K562 (cell line): ENCODE measurements at regions not wholly inside any gene's neighbourhood (a gene's known extent, or its start where the extent isn't known, plus 50 kb on each side); places are given as distances from the start of the nearest gene placed in this dataset.

Experiments used
- ATAC-seq: fragments of 200-7000 bp; cut with Tn5 transposase; 3 replicates; pipeline ENCODE4 v1.9.1; 2020; ENCODE audit warnings: moderate library complexity
- BruUV-seq: library from RNA; stranded (reverse); fragments of 400-500 nt; replicated peaks from 2 replicates; lab custom pipeline; 2021; lab: Mats Ljungman, UMichigan
- CTCF ChIA-PET: fragments of 300-600 bp; formaldehyde crosslinking; extraction: SDS; loops from one replicate; lab custom pipeline; 2021; ENCODE audit warnings: low intra/inter-chr PET ratio; lab: Yijun Ruan, JAX
- POLR2A ChIA-PET: fragments of 300-600, 350-650 bp; sonication (Branson Sonifier 250); formaldehyde crosslinking; extraction: SDS; loops from one replicate; lab custom pipeline; 2021; ENCODE audit warnings: antibody characterized with exemption, inconsistent platforms; lab: Yijun Ruan, JAX
- DNase-seq, 4 experiments: peaks; one replicate each; pipeline versions ENCODE4 v3.0.0 to v3.0.0-alpha.2; 2011 to 2018; ENCODE audit warnings: low spot score in 3 of 4, mixed read lengths in 3 of 4; ENCODE audit errors: extremely low read depth in 1 of 4
- FAIRE-seq: peaks from 2 replicates; lab custom pipeline; 2011; peaks lifted over from hg19 to GRCh38; lab: Jason Lieb, UNC
- H2AFZ ChIP-seq: 2 replicates; pipeline ENCODE4 v1.6.0; 2011; ENCODE audit warnings: low read depth, low read length, control low read depth, inconsistent platforms
- H3K27ac ChIP-seq: fragments of 200-600 bp; 3 replicates; pipeline ENCODE4 v1.8.0; 2011; ENCODE audit warnings: low read depth, mild to moderate bottlenecking, control low read depth, inconsistent platforms, low read length, moderate library complexity, mixed read lengths; ENCODE audit errors: extremely low read depth
- H3K27me3 ChIP-seq, 2 experiments: fragments of 300-600 bp in 1 of 2; 2 replicates in 1 of 2; 3 replicates in 1 of 2; pipeline versions ENCODE4 v1.6.0 to v1.8.0; 2011; ENCODE audit warnings: inconsistent platforms in 2 of 2, low read length in 2 of 2, mild to moderate bottlenecking in 1 of 2, mixed read lengths in 1 of 2, moderate library complexity in 1 of 2; ENCODE audit not compliant: control insufficient read depth in 2 of 2, insufficient read depth in 2 of 2
- H3K36me3 ChIP-seq: fragments of 300-600 bp; 3 replicates; pipeline ENCODE4 v1.8.0; 2011; ENCODE audit warnings: mild to moderate bottlenecking, low read length, inconsistent platforms; ENCODE audit not compliant: control insufficient read depth, insufficient read depth
- H3K4me1 ChIP-seq, 2 experiments: fragments of 200-600 bp in 1 of 2; replicated peaks in 1 of 2; 2 replicates in 1 of 2; 3 replicates in 1 of 2; pipeline versions ENCODE4 v1.5.1 to v1.8.0; 2011; ENCODE audit warnings: inconsistent platforms in 2 of 2, low read length in 2 of 2, mild to moderate bottlenecking in 1 of 2, mixed read lengths in 1 of 2, moderate library complexity in 1 of 2; ENCODE audit not compliant: control insufficient read depth in 2 of 2, insufficient read depth in 2 of 2
- H3K4me2 ChIP-seq: 2 replicates; pipeline ENCODE4 v1.6.1; 2011; ENCODE audit warnings: low read length, control low read depth, inconsistent platforms, mixed read lengths; ENCODE audit not compliant: insufficient read depth
- H3K4me3 ChIP-seq: fragments of 200-600 bp; sonication (generic), shearing (Covaris generic); 2 replicates; pipeline ENCODE4 v1.5.1; 2016; ENCODE audit warnings: control low read depth, inconsistent platforms
- H3K79me2 ChIP-seq: fragments of 200-600 bp; 3 replicates; pipeline ENCODE4 v1.8.0; 2011; ENCODE audit warnings: low read length, inconsistent platforms; ENCODE audit not compliant: control insufficient read depth, insufficient read depth
- H3K9ac ChIP-seq, 2 experiments: 2 replicates each; pipeline versions ENCODE4 v1.6.0 to v1.6.1; 2011; ENCODE audit warnings: low read depth in 2 of 2, low read length in 2 of 2, control low read depth in 1 of 2, inconsistent platforms in 1 of 2, mild to moderate bottlenecking in 1 of 2, mixed read lengths in 1 of 2; ENCODE audit not compliant: insufficient read depth in 1 of 2
- H3K9me1 ChIP-seq: one replicate; pipeline ENCODE4 v1.6.0; 2011; ENCODE audit warnings: inconsistent platforms, mild to moderate bottlenecking, low read length, moderate library complexity; ENCODE audit not compliant: control insufficient read depth, insufficient read depth
- H3K9me3 ChIP-seq: replicated peaks from 2 replicates; pipeline ENCODE4 v1.5.1; 2011; ENCODE audit warnings: low read depth, low read length, inconsistent platforms; ENCODE audit not compliant: control insufficient read depth, insufficient read depth
- H4K20me1 ChIP-seq: replicated peaks from 2 replicates; pipeline ENCODE4 v1.6.1; 2011; ENCODE audit warnings: low read length, inconsistent platforms, mixed read lengths; ENCODE audit not compliant: control insufficient read depth, insufficient read depth
- BRF1 ChIP-seq: IDR thresholded peaks from 3 replicates; pipeline ENCODE4 v1.6.1; 2011; ENCODE audit warnings: borderline replicate concordance, mild to moderate bottlenecking; ENCODE audit not compliant: insufficient read length; ENCODE audit errors: extremely low read depth
- CAMTA2 ChIP-seq: fragments of 250-450 bp; sonication (Bioruptor Pico); conservative IDR thresholded peaks from 2 replicates; pipeline ENCODE4 v1.5.1; 2022
- CBX8 ChIP-seq: fragments of 200-600 bp; sonication (generic); IDR thresholded peaks from 2 replicates; pipeline ENCODE4 v1.6.1; 2012; ENCODE audit warnings: borderline replicate concordance, mixed run types, low read depth, mild to moderate bottlenecking, moderate library complexity, mixed read lengths, low read length, control low read depth, inconsistent platforms; ENCODE audit not compliant: poor library complexity, severe bottlenecking; ENCODE audit errors: extremely low read depth
- PHTF2 ChIP-seq: fragments of 250-450 bp; sonication (Bioruptor Pico); IDR thresholded peaks from 2 replicates; pipeline ENCODE4 v1.5.0; 2021; ENCODE audit warnings: mild to moderate bottlenecking
- ZNF324 ChIP-seq: fragments of 250-450 bp; sonication (Bioruptor Pico); IDR thresholded peaks from 2 replicates; pipeline ENCODE4 v1.4.0; 2020; ENCODE audit warnings: mild to moderate bottlenecking
- WGBS: fragments of 100-300 bp; shearing (Covaris generic); methylation state at CpG from one replicate; pipeline ENCODE4 v1.1.6; 2016; ENCODE audit warnings: low coverage, mixed read lengths; ENCODE audit not compliant: insufficient coverage; ENCODE audit errors: missing lambda C conversion rate; 5-methylcytosine and 5-hydroxymethylcytosine counted together
- in situ Hi-C: fragments of 300-500 bp; cut with MboI; formaldehyde crosslinking; loops from 4 replicates; pipeline ENCODE4 v1.15.0; 2018; ENCODE audit warnings: inconsistent platforms, mixed read lengths
- intact Hi-C: fragments of 100-400 bp; cut with micrococcal nuclease; formaldehyde crosslinking; loops from 2 replicates; pipeline ENCODE4 v1.14.2; 2022
- TF ChIP-seq, protein P1 (sequence below): fragments of 250-450 bp; sonication (Bioruptor Pico); IDR thresholded peaks from 2 replicates; pipeline ENCODE4 v1.8.0; 2021; ENCODE audit warnings: moderate library complexity, mild to moderate bottlenecking, inconsistent platforms
- TF ChIP-seq, protein P2 (sequence below): sonication (generic); formaldehyde crosslinking; IDR thresholded peaks from 2 replicates; pipeline ENCODE4 v1.8.0; 2023; ENCODE audit warnings: mild to moderate bottlenecking, missing genetic modification reagents
- TF ChIP-seq, protein P3 (sequence below): fragments of 250-450 bp; sonication (Bioruptor Pico); IDR thresholded peaks from 2 replicates; pipeline ENCODE4 v1.5.0; 2021

DNA sequence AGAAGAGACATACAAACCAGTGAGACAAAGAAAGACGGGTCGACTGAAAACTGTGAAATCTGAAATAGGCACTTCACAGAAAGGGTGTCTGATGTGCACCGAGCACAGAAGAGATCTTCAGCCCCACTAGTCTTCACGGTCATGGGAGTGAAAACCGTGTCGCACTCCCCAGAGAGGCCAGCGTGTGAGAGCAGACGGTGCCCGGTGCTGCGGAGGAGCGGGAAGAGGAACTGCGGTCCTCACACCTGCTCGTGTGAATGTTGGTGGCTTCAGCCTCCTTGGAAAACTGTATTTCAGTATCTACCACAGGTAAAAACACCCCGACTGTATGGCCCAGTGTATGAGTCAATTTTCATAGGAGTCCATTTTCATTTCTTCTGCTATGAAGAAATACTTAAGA is 382.9 kb downstream of the BRD1 start:
- FAIRE-seq (no peak), DNase-seq (no peak), ATAC-seq (no peak)
- Histone ChIP-seq H3K9me1 (peaks cover 3% of the 10 kb centered on the region), H4K20me1 (no peaks in the 10 kb centered on the region), H3K36me3 (peaks cover 15% of the 10 kb centered on the region; the same call in 2 of the 3 replicates), H3K4me3 (no peak overlapping the region), H3K9me3 (no peaks in the 10 kb centered on the region), H3K4me1 (peaks cover 3 to 13% of the 10 kb centered on the region in 2 experiments; a peak in 4 of 5 replicates), H3K79me2 (no peaks in the 10 kb centered on the region; the same call in 2 of the 3 replicates), H3K27ac (no peak overlapping the region), H3K27me3 (no peaks in the 10 kb centered on the region), H2AFZ (no peak overlapping the region), H3K4me2 (no peak overlapping the region), H3K9ac (no peak overlapping the region)
- intact Hi-C loops (no loop called here), in situ Hi-C loops (no loop called here)
- ChIA-PET CTCF (no interaction called here), POLR2A (no interaction called here)
- WGBS: 78% methylated on average over 10 of the region's 14 CpGs
- TF ChIP-seq CBX8 (no peak), CAMTA2 (CRISPR knock-in tag) (no peak), PHTF2 (CRISPR knock-in tag) (no peak), BRF1 (no peak), ZNF324 (CRISPR knock-in tag) (no peak)
- TF ChIP-seq, protein P1, sequence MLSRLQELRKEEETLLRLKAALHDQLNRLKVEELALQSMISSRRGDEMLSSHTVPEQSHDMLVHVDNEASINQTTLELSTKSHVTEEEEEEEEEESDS (CRISPR knock-in tag): no peak
- TF ChIP-seq, protein P2, sequence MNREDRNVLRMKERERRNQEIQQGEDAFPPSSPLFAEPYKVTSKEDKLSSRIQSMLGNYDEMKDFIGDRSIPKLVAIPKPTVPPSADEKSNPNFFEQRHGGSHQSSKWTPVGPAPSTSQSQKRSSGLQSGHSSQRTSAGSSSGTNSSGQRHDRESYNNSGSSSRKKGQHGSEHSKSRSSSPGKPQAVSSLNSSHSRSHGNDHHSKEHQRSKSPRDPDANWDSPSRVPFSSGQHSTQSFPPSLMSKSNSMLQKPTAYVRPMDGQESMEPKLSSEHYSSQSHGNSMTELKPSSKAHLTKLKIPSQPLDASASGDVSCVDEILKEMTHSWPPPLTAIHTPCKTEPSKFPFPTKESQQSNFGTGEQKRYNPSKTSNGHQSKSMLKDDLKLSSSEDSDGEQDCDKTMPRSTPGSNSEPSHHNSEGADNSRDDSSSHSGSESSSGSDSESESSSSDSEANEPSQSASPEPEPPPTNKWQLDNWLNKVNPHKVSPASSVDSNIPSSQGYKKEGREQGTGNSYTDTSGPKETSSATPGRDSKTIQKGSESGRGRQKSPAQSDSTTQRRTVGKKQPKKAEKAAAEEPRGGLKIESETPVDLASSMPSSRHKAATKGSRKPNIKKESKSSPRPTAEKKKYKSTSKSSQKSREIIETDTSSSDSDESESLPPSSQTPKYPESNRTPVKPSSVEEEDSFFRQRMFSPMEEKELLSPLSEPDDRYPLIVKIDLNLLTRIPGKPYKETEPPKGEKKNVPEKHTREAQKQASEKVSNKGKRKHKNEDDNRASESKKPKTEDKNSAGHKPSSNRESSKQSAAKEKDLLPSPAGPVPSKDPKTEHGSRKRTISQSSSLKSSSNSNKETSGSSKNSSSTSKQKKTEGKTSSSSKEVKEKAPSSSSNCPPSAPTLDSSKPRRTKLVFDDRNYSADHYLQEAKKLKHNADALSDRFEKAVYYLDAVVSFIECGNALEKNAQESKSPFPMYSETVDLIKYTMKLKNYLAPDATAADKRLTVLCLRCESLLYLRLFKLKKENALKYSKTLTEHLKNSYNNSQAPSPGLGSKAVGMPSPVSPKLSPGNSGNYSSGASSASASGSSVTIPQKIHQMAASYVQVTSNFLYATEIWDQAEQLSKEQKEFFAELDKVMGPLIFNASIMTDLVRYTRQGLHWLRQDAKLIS (CRISPR knock-in tag): no peak
- TF ChIP-seq, protein P3, sequence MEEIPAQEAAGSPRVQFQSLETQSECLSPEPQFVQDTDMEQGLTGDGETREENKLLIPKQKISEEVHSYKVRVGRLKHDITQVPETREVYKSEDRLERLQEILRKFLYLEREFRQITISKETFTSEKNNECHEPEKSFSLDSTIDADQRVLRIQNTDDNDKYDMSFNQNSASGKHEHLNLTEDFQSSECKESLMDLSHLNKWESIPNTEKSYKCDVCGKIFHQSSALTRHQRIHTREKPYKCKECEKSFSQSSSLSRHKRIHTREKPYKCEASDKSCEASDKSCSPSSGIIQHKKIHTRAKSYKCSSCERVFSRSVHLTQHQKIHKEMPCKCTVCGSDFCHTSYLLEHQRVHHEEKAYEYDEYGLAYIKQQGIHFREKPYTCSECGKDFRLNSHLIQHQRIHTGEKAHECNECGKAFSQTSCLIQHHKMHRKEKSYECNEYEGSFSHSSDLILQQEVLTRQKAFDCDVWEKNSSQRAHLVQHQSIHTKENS (CRISPR knock-in tag): no peak
- no TSS peak for BruUV-seq
